Activated naive CD4-positive, alpha-beta T cell (primary cell): ENCODE measurements at regions not wholly inside any gene's neighbourhood (a gene's known extent, or its start where the extent isn't known, plus 50 kb on each side); places are given as distances from the start of the nearest gene placed in this dataset.
"Not testable (repeated sequence)": the region's sequence is repeated elsewhere in the genome, so short reads cannot be mapped to it uniquely, and the experiment has no call there.

Experiments used
- DNase-seq, 4 experiments: peaks; one replicate each; lab custom pipeline; 2025; lab: John Stamatoyannopoulos, UW

DNA sequence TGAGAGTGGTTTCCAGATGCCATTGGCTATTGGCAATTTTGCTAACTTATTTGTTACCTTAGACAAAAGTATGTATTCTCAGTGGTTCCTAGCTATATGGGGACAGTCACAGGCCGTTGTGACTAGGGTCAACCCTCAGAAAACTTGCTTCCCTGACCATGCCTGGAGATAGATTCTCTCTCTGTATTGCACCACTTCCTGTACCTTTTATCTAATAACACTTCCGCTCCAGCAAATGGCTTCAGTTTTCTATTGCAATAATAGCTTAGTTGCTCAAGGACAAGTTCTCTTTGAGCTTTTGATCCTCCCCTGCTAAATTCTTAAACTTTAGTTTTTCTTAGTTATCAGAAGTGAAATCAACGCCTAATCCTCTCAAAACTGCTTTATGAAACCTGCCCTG lies 338.0 kb downstream of the RMST start:
- no peak for DNase-seq

DNA sequence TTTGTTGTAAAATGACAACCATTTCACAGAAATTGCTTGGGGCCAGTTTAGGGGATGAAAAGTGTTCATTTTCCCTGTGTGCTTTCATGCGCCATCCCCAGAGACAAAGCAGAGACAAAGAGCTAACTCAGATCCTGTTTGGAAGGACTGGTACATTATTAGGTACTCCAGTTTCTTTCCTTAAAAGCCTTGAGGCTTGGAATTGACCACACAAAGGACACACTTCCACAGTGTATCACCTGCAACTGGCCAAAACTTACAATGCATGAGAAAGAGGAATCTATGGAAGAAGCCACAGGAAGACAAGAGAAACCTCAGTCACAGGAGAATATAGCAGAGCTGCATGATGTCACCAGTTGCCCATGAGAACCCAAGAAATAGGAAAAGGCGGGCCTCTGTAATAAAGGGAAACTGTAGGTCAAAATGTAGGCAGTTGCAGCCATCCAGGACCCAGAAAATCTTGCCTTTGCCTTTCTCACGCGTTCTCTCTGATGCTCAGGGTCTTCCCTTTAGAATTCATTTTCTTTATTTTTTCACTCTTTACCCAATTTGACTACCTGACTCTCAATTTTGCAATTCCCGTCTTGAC lies 339.0 kb downstream of the RMST start:
- DNase-seq, result no peak

DNA sequence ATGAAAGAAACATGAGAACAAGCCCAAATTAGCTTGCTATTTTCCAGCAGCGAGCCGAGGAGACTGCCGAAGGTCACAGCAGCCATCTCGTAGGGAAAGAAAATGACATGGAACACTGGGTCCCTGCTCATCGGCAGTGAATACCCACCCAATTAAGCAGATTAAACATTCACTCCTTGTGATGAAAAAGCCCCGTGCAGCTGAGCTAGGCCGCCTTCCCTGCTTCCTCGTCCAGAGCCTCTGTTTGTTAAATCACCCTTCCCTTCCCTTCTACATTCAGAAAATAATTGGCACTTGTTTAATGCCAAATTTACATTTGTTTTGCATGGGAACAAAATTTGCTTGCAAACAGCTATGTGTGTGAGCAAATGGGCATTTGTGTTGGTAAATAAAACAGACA lies 342.5 kb downstream of the RMST start:
- DNase-seq, result no peak

DNA sequence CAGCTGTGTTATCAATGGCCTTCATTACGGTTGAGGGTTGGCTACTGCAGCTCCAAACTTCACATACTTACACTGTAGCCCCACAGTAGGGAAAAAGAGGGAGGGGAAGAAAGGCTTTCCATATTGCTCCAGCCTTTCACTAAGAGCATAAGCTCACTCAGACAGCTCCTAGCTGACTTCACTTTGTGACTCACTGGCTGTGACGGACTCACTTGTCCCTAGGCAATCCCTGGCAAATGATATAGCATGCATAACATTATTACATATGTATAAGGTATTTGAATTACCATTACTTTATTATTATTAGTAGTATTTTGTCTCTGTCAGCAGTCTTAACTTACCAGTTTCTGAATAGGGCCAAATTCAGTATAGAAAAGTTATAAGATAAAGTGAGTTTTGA lies 350.7 kb downstream of the RMST start:
- DNase-seq, result no peak

DNA sequence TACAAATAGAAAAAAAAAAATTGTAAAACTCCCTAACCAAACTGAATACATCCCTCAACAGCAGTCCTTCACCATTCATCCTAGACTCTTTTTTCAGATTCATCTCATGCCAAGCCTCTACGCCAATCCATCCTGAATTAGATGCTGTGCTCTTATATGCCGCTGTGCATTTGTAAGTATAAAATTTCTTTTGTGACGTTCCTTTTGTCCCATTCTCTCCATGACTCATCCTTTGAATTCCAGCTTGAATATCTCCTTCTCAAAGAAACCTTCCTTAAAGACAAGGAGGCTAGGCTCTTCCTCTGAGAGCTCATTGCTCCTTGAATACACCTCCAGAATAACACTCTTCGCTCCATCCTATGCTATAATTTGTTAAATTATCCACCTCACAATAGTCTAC lies 359.2 kb downstream of the RMST start:
- no peak for DNase-seq

DNA sequence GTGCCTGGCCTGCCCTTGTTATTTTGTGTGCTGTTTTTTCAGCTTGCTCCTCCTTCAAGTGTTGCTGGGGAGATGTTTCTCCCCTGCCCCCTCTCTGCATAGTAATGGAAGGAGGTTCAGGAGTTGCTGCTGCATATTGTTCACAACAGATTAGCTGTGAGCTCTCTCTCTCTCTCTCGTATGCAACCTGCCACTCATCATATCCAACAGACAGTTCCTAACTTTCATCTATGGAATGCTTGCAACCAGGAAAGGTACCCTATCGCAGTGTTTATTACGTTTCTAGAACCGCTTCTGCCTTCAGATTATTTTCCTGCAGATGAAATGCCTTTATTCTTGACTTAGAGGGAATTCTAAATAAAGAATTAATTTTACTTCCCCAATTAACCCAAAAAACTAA lies 372.9 kb downstream of the RMST start:
- no peak for DNase-seq

DNA sequence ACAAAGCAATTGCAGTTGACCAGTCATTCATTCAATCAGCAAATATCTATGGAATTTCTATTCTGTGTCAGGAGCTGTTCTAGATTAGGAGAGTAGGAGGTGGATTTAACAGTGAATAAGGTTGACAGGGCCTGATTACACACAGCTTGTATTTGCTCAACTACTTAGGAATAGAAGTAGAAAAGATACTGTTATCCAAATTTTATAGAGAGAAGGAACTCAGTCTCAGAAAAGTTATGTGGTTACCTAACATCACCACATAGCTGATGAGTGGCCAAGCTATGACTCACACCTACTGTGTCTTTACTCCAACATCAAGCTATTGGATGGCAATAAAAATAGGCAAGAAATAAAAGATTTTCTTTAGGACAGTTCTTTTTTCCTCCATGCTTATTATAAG lies 374.8 kb downstream of the RMST start:
- no peak for DNase-seq

DNA sequence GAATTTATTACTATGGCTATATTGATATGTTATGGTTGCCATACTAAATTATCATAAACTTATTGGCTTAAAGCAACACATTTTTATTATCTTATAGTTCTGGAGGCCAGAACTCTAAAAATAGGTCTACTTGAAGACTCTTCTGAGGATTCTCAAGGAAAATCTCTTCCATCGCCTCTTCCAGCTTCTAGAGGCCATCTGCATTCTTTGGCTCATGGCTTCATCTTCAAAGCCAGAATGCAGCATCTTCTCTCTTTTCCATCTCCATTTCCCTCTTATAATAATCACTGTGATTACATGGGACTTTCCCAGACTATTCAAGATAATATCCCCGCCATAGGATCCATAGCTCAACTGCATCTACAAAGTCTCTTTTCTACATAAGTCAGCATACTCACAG lies 385.4 kb downstream of the RMST start:
- DNase-seq, result no peak

DNA sequence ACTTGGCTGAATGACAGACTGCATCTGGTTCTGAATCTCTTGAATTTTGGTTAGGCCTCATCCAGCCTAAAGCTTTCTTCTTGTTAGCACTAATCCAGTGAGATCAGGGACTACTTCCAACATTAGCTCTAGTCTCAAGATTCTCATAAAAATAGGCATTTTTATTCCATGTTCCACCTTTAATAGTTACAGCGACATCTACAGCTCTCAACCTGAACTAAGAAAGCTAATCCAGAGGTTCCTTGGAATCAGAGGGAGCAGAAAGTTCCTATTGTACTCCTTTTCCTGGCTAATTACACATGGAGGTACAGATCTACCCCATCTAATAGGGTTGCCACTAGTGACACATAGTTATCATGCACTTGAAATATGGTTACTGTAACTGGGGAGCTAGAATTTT lies 391.9 kb downstream of the RMST start:
- no peak for DNase-seq

DNA sequence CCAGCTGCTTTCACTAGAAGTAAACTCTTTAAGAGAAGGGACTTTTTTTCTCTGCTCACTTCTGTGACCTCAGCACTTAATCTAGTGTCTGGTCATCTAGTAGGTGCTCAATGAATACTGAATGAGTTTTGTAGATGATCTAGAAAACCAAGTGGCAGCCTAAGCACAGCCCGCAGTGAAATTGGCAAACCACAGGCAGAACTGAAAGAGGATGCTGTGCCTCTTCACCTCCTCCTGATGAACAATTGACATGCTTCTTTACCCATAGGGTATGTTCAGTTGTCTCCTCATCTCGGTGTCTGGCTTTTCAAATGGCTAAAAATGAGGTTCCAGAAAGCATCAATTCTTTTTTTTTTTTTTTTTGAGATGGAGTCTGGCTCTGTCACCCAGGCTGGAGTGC lies 399.5 kb downstream of the RMST start:
- no peak for DNase-seq

DNA sequence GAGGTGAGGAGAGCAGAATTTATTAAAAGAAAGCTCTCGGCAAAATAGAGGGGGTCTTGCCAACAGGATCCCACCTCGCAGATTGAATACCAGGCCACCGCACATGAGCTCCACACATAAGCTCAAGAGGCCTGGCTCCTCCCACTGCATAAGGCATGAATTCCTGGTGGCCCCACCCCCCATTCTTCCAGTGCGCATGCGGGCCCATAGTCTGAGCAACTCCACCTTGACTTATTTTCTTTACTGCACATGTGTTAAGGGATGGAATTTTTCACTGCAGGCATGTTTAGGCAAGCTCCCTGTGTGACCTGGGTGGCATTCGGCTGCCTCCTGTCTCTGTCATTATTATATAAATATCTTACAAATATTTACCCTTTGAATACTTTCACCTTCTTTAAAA lies 412.5 kb downstream of the RMST start:
- DNase-seq, result no peak

DNA sequence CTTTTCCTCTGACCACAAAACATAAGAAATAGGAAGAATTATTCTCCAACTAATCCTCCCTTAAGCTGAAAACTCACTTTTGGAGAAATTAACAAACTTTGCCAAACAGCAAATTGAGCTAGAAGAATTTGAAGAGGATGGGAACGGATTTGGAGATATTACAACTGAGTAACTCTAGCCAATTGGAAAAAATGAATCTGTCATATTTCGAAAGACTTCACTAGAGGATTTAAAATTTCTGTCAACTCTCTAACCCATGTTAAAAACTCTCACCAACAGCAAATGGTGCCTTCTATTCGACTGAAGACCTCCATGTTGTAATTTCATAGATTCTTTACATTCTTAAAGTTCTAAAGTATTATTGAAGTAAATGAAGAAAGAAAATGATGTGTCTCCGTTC lies 414.2 kb downstream of the RMST start:
- DNase-seq, result no peak

DNA sequence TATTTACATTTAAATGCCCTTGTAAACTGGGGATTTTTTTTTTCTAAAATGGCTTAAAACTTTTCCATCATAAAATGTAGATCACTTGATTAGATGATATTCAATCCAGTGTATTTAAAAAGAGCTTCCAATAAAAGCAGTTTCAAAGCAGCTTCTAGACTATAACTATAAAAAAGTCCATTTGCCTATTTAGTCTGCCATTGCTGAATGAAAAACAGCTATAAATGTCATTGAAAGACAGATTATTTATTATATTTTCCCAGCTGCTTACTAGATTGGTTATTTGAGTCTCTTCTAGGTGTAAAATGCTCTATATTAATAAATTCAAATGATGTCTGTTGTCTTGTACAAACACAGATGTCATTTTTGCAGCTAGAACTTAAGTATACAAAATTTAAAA lies 414.8 kb downstream of the RMST start:
- DNase-seq, result no peak

DNA sequence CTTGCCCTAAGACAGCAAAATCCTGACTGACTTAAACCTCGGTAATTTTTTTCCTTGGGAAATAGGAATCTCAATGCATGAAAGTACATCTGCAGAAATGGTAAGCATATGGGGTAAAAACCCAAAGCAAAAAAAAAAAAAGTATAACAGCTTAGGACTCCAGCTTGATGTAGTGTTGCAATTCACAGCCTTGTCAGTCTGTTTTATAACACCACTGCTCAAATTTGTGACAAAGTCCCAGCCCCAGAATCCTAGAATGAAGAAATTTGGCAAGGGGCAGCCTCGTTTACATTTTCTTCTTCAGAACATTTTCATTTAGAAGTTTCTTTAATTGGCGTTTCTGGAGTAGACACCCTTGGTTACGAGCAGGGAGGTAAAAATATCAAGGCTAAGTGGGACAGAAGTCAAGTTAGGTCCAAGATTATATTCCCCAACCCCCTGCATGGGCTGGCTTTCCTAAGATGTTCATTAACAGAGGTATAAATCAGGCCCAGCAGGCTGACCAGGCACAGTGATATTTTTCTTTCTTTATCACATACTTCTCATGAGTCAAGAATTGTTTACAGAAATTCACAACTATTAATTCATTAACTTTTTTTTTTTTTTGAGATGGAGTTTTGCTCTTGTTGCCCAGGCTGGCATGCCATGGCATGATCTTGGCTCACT lies 424.0 kb downstream of the RMST start:
- no peak for DNase-seq

DNA sequence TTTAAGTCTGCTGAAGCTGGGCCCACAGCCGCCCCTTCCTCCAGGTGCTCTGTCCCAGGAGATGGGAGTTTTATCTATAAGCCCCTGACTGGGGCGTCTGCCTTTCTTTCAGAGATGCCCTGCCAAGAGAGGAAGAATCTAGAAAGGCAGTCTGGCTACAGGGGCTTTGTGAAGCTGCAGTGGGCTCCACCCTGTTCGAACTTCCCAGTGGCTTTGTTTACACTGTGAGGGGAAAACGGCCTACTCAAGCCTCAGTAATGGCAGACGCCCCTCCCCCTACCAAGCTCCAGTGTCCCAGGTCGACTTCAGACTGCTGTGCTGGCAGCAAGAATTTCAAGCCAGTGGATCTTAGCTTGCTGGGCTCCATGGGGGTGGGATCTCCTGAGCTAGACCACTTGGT lies 435.3 kb downstream of the RMST start:
- DNase-seq, result not testable (repeated sequence)

DNA sequence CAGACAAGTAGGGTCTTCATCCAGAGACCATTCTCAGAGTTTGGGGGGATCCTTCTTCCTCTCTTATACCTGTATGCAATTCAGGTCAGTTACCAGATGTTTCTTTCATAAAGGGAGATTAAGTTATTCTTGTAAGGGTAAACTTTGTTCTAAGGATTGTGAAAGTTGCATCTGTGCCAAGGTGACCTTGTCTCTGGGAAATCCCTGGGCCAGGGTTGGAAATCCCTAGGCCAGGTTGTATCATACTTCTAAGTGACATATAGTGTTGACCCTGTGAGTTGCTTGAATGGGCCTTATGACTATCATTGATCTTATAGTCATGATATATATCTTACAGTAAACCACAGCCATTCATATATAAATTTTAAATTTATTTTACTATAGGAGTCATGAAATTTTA lies 436.9 kb downstream of the RMST start:
- no peak for DNase-seq

DNA sequence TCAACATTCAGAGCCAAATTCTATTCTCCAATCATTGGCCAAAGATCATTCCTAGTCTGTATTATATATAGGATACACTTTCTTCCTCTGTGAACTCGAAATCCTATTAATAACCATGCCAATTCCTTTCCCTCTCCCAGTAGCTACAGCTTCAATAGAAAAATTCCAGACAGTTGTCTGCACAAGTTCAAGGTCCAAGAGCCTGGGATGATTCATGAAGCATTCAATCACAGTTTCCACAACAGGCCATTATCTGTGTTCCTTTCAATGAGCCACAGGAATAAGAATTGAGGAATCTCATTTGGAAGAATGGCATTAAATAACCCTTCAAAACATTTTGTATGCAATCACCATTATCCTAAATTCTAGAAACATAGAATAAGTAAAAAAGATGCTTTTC lies 437.4 kb downstream of the RMST start:
- no peak for DNase-seq

DNA sequence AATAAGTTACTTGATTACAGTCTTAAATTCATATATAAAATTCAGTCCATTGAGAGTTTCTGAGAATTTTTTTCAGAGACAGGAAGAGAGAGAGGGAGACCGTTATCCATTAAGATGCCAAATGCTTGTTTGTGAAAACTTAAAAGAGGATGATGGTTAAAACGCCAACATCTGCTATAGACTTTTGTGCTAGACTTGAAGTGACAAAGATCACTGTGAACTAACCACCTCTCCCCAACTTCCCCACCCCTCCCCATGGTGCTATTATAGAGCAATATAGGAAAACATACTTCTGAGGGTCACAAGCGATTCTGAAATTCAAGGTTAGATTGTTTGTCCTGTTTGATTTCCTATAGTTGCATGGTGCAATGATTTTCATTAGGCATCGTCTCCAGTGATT lies 440.8 kb downstream of the RMST start:
- DNase-seq, result no peak

DNA sequence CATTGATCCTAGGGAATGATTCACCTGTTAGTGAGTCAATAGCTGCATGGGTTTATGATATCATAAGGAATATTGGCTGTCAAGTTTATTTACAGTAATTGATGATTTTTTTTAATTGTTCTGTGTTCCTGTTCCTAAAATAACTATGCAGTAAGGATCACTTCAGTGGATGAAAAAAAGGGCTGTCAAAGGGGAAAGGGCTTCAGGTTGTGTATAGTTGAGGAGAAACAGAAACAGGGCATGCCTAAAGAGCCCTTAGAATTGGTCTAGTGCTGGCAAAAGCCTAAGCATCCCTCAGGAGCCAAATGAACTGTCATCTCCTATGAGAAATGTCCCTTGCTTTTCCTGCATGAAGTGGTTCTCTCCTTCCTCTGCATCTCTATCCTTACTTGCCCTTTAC lies 444.9 kb downstream of the RMST start:
- DNase-seq, result no peak

DNA sequence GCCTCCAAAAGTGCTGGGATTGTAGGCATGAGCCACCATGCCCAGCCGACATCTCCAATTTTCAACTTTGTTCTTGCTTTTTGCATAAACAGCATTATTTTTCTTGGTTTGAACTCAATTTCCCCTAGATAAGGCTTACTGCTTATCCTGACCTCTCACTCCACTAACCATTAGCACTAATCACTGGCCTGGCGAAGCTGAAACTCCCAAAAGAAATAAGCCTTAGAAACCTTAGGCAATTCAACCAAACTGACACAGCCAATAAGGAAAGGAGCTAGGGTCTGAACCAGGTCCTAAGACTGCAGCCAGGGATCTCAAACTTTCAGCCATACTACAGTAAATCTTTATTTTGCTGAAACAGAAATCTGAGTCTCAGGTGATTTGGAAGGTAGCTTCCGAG lies 448.0 kb downstream of the RMST start:
- no peak for DNase-seq

DNA sequence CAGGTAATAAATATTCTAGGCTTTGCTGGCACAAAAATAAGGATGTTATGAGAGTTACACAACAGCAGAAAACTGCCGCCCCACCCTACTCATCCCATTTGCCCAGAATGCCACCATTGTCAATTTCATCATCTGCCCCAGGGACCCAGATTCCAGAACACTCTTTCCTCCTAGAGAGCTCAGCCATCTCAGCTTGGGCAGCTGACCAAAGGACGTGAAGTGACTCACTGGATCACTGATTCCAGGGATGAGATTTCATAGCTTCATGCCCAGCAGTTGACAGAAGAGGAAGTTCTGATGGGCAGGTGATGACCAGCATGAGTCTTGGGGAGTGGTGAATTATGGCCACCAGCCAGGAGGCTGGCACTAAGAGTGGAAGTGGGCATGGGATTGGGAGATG lies 450.3 kb downstream of the RMST start:
- DNase-seq, result no peak

DNA sequence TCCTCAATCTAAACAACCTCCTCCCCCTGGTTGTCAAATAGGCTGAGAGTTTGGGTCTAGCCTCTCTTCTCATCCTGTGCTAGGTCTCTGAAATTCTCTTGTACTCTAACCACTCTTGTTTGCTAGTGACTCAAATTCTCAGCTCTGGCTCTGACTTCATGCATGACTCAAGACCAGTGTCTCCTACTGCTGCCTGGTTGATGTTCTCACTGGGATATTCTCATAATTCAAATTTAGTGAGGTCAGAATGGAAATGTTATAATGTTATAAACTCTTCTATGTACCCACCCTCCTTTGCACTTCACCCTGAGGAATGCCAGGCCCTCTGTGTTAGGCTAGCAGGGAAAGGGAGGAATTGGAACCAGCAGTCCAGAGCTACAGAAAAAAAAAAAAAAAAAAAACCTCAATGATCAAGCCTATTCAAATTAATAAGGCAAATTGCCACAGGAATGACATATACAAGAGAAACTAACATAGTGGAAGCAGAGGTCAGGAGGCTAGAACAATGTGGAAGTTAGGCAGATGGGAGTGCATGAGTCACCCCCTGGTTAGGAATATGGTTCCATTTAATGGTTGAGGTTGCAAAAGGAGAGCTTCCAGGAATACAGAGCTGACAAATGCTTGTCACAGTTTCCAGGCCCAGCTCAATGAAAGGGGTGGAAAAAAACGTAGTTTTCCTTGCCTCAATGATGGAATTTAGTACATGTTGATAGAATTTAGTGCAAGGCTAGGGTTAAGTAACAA lies 459.5 kb downstream of the RMST start:
- no peak for DNase-seq

DNA sequence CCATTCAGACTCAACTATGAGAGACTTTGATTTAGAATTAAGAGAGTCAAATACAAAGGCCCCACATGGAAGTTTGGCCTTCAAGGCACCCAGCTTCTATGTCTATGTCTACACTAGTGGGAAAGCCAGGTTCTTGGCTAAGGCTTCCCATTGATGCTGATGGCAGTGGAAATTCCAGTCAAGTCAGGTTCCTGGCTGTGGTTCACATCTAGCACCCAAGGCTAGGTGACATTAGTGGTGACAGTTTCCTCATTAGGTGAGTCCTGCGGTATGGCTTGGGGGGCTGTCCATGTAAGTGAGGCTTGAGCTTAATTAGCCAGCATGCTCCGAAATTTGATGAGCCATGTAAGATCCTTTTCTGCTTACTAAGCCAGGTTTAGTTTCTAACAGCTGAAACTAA lies 460.9 kb downstream of the RMST start:
- no peak for DNase-seq

DNA sequence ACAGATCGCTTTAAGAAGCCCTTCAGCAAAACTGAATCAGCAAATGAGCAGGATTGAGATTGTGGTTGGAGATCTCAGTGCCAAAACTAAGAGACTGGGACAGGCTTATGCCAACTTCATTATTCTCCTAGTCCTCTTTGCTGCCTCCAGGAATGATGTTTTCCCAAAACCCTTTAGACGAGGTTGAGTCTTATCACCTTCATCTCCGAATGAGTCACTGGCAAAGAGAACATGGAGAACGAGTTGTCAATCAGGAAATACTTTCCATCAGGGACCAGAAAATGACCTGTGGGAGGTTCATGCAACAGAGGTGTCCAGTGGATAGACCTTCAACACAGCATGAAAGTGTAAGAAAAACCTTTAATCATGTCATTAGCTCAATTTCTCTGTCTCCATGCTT lies 461.5 kb downstream of the RMST start:
- no peak for DNase-seq
